Activated CD4-positive, alpha-beta T cell treated with anti-CD3 and anti-CD28 coated beads for 24 hours (primary cell): ENCODE measurements at regions not wholly inside any gene's neighbourhood (a gene's known extent, or its start where the extent isn't known, plus 50 kb on each side); places are given as distances from the start of the nearest gene placed in this dataset.

Source experiments
- DNase-seq, 2 donors: peaks; one replicate each; pipeline ENCODE4 v3.0.0-alpha.2; 2020; ENCODE audit warnings: low read depth in 2 of 2

- no peak for DNase-seq
Observed at GRCh38 chr20:52637201-52637600, 335.0 kb upstream of the TSHZ2 start.

GRCh38 chr20:52631469-52631868 lies 340.7 kb upstream of the TSHZ2 start:
- no peak for DNase-seq

- DNase-seq, result no peak
Observed at GRCh38 chr20:52630138-52630537, 342.0 kb upstream of the TSHZ2 start.

GRCh38 chr20:52624281-52624680 lies 347.9 kb upstream of the TSHZ2 start:
- no peak for DNase-seq

GRCh38 chr20:52622081-52622480 lies 350.1 kb upstream of the TSHZ2 start:
- no peak for DNase-seq

- DNase-seq, result no peak
Observed at GRCh38 chr20:52621401-52621800, 350.8 kb upstream of the TSHZ2 start.

- DNase-seq, result no peak
Observed at GRCh38 chr20:52619671-52620070, 352.5 kb upstream of the TSHZ2 start.

- no peak for DNase-seq
Observed at GRCh38 chr20:52619101-52619500, 353.1 kb upstream of the TSHZ2 start.

GRCh38 chr20:52616629-52617028 lies 355.5 kb upstream of the TSHZ2 start:
- no peak for DNase-seq

GRCh38 chr20:52614051-52614863 lies 357.9 kb upstream of the TSHZ2 start:
- DNase-seq, result no peak

- no peak for DNase-seq
Observed at GRCh38 chr20:52612046-52612632, 360.0 kb upstream of the TSHZ2 start.

GRCh38 chr20:52610749-52611148 lies 361.4 kb upstream of the TSHZ2 start:
- DNase-seq, result no peak

GRCh38 chr20:52601295-52601971 lies 370.7 kb upstream of the TSHZ2 start:
- no peak for DNase-seq

GRCh38 chr20:52596256-52596655 lies 375.9 kb upstream of the TSHZ2 start:
- no peak for DNase-seq

- DNase-seq, result no peak
Observed at GRCh38 chr20:52595518-52595917, 376.6 kb upstream of the TSHZ2 start.

- DNase-seq, result no peak
Observed at GRCh38 chr20:52593654-52594053, 378.5 kb upstream of the TSHZ2 start.

GRCh38 chr20:52592567-52592966 lies 379.6 kb upstream of the TSHZ2 start:
- DNase-seq, result no peak

GRCh38 chr20:52590100-52590499 lies 382.1 kb upstream of the TSHZ2 start:
- no peak for DNase-seq

- no peak for DNase-seq
Observed at GRCh38 chr20:52589251-52589812, 382.8 kb upstream of the TSHZ2 start.

- no peak for DNase-seq
Observed at GRCh38 chr20:52586660-52587059, 385.5 kb upstream of the TSHZ2 start.

GRCh38 chr20:52585333-52585732 lies 386.8 kb upstream of the TSHZ2 start:
- DNase-seq, result no peak

- DNase-seq, result no peak
Observed at GRCh38 chr20:52578559-52578958, 387.0 kb upstream of the ZFP64 start.

GRCh38 chr20:52577696-52578095 lies 386.1 kb upstream of the ZFP64 start:
- no peak for DNase-seq
